ENCODE measurements at regions not wholly inside any gene's neighbourhood (a gene's known extent, or its start where the extent isn't known, plus 50 kb on each side); places are given as distances from the start of the nearest gene placed in this dataset.
"Not testable (repeated sequence)": the region's sequence is repeated elsewhere in the genome, so short reads cannot be mapped to it uniquely, and the experiment has no call there.

- DNase-seq = no peak
These were observed 279.5 kb upstream of the ASIC2 start for GRCh38 chr17:33572615-33573014.

DNA sequence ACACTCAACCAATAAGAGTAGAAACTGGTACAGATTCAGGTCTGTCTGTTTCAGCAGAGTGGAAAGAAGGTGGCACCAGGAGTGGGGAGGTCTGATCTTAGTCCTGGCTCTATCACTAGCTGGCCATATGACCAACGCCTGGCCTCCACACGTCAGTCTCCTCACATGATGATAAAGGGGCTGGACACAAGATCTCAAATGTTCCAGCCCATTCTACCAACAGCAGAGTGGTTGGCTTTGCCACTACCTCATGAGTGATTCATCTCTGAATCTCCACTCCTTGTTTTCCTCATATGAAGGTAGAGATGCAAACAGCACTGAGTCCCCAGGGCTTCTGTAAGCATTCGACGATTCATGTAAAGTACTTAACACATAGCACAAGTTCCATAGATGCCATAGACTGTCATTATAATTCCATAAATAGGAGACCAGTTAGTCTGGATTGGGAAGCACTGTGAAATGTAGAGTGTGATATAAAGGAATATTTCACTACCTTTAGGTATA, 281.9 kb upstream of the ASIC2 start:
- DNase-seq = no peak

DNA sequence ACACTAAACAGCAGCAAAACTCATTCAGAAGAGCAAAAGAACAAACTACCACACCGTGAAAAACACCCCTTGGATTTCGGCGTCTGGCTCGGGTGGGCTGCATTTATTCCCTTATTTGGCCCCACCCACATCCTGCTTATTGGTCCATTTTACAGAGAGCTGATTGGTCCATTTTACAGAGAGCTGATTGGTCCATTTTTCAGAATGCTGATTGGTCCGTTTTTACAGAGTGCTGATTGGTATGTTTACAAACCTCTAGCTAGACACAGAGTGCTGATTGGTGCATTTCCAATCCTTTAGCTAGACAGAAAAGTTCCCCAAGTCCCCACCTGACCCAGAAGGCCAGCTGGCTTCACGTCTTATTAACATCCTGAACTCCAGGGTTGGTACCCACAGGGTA, 286.6 kb upstream of the ASIC2 start:
- not testable (repeated sequence) for DNase-seq

GRCh38 chr17:33580215-33580614, 287.1 kb upstream of the ASIC2 start:
- DNase-seq = no peak

DNA sequence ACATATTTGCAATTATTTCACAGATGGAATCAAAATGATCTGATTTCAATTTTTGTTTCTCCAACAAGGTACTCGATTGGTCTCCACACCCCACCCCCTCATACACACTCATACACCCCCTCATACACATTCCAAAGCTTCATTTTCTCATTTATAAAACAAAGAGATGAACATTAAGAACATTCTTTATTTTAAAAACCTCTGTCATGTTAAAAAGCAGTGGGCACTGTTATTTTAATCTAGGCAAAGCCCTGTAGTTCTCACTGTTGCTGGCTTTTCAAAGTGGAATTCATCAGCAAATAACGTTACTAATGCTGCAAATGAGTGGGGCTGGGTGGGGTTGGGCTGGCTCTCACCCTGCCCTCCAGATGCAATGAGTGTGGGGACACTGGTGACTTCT, 289.6 kb upstream of the ASIC2 start:
- DNase-seq = no peak

GRCh38 chr17:33583518-33584417, 290.7 kb upstream of the ASIC2 start:
- DNase-seq = no peak

DNA sequence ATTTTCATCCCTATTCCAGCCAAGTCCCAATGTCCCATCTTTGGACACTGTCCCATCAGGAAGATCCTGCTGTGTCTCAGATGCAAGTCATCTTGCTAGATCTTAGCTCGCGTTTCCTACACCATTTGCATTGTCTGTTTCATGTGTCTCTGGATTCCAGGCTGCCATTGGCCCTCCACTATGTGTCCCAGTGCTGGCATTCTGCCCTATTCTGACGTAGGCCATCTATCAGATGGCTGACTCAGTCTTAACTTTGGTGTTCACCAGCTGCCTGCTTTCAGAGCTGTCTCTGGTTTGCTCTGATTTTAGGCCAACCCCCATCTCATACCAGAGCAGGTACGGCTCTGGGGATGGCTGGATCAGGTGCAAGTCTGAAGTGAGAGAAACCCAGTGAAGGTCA, 300.9 kb upstream of the ASIC2 start:
- no peak for DNase-seq

- no peak for DNase-seq
These were observed 302.7 kb upstream of the ASIC2 start for GRCh38 chr17:33595828-33596227.

DNA sequence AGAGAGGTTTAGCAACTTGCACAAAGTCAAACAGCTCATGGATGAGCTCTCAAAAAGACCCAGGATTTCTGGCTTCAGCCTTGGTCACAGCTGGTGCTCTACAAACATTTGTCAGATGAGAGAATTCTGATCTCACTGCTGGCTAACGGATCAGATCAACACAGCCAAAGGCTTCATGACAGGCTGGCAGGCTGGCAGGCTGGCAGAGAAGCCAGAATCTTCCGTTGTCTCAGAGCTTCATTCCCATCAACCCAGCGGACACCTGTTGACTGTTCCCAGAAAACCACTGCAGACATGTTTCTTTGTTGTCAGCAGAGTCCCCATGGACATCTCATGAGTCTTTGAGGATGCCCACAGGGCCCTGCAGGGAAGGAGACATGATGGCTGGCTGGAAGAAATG, 303.8 kb upstream of the ASIC2 start:
- no peak for DNase-seq

DNA sequence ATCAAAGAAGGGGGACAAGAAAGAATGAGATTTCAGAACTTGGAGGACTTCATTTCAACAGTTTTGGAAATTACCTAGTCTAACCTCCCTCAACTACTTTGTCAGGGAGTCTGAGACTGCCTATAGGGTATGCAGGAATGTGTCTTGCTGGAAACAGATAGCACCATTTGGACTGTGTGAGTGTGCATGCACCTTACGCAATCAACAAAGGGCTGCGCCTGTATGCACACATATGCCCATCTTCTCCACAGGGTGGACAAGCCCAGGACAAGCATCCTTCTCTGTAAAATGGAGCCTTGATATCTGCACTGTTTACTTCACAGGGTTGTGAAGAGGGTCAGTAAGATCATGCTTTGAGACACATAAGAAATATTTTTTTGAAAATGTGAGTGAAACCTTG, 305.7 kb upstream of the ASIC2 start:
- DNase-seq = no peak

- DNase-seq = no peak
These were observed 309.9 kb upstream of the ASIC2 start for GRCh38 chr17:33602981-33603380.

- DNase-seq = no peak
These were observed 310.7 kb upstream of the ASIC2 start for GRCh38 chr17:33603789-33604188.

- no peak for DNase-seq
These were observed 318.4 kb upstream of the ASIC2 start for GRCh38 chr17:33611532-33611931.

GRCh38 chr17:33615861-33616260, 322.8 kb upstream of the ASIC2 start:
- no peak for DNase-seq

DNA sequence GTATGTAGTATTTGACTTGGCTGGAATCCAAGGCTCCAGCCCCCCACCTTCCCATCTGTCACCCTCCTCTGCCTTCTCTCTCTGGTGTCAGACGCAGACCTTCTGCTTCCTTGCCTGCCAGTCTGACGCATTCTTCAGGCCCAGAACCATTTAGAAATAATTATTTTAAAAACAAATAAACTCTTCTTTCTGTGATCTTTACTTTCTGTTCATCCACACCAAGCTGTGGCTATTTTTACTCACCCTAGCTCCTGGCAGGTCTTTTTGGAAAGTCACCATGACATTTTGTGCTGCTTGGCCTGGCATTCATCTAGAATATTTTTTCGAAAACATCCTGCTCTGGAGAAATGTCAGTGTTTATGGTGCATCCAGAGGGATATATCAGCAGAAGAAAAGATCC, 330.7 kb upstream of the ASIC2 start:
- DNase-seq = no peak

- DNase-seq = no peak
These were observed 335.6 kb upstream of the ASIC2 start for GRCh38 chr17:33628500-33629346.

GRCh38 chr17:33633446-33633845, 340.4 kb upstream of the ASIC2 start:
- DNase-seq = no peak

DNA sequence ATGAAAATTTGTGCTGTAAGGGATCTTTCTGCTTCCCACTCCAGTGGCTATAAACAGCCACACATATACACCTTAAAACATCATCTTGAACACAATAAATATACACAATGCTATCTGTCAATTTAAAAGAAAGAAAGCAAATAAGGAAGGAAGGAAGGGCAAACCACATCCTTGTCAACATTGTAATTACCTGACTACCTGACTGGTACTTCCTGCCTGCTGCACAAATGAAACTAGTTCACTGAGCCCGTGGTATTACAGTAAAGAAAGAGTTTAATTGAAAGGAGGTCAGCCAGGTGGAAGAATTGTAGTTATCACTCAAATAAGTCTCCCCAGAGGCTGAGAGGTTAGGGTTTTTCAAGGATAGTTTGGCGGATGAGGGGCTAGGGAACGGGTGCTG, 344.4 kb upstream of the ASIC2 start:
- no peak for DNase-seq

DNA sequence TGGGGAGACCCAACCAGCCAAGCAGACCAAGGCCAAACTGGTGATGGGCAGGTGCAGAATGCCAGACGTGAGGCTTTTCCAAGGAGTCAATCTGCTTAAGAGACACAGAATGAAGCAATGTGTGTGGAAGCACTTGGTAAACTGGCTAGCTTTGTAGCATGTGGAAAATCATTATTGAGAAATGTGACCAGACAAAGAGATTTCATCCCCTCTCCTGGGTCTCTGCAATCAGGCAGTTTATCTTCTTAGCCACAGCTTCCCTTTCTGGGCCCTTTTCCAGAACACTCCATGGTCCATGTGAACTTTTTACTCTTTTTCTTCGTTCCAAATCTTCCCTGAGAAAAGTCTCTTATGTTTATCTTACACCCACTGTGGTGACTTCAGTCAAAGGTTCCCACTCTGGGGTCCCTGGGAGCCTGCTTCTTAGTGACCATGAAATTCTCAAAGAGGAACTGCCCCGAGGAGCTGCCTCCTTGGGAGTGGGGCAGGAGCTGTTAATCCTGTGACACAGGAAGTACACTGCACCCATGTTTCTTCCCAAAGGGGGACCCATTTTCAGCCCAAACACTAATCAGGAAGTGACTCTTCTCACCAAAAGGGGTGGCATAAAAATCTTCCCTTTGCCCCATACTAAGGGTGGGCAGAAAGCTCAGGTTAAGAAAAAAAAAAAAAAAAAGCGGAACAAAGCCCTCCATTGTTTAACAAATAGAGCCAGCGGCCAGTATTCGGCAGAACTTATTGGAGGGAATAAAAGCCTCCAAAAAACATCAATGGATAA, 346.2 kb upstream of the ASIC2 start:
- DNase-seq = no peak

GRCh38 chr17:33640629-33641028, 347.5 kb upstream of the ASIC2 start:
- DNase-seq = no peak

DNA sequence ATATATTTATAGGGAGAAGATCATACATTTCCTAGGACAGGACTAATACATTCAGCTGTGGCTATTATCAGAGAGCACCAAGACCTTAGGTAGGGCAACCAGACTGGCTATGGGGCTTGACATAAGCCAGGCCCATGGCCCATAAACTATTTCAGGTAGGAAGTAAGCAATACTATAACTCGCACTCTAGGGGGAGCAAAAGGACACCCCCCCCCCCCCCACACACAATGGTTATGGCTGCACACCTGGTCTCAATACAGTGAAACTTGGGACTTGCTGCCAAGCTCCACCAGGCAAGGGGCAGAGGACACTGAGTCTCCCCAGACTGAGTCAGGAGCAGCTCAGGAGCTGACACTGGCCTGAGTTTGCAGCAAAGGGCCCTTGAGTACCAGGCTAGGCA, 348.9 kb upstream of the ASIC2 start:
- DNase-seq = no peak

DNA sequence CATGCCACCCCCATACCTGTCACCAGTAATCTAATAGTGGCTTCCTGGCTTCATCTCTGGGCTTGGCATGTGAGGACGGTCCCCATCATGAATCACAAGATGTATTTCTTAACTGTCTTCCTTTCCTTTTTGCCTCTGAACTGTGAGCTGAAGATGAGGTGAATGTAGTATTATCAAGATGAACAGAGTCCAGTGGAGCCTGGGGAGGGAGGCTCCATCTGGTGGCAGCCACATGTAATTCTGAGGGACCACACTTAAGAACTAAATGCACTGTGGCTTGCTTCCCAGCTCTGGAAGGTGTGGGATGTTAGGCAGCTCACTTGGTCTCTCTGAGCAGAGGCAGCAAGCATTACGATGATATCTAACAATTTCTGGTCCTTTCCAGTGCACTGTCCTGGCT, 354.9 kb upstream of the ASIC2 start:
- DNase-seq = no peak

DNA sequence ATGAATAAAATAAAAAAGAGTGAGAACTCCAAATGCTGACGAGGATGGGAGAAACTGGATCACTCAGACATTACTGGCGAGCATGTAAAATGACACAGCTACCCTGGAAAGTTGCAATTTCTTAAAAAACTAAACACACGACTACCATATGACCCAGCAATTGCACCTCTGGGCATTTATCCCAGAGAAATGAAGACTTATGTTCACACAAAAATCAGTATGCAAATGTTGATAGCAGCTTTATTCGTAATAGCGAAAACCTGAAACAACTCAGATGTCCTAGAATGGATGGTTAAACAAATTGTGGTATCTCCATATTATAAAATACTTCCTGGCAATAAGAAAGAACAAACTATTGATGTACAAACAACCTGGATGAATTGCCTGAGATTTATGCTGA, 357.2 kb upstream of the ASIC2 start:
- DNase-seq = no peak
